Activated naive CD4-positive, alpha-beta T cell treated with anti-CD3 and anti-CD28 coated beads for 36 hours (primary cell): ENCODE measurements at regions not wholly inside any gene's neighbourhood (a gene's known extent, or its start where the extent isn't known, plus 50 kb on each side); places are given as distances from the start of the nearest gene placed in this dataset.

Source experiments
- CTCF ChIA-PET: fragments of 350-600 bp; sonication (Branson Sonifier 250); formaldehyde crosslinking; loops from one replicate; lab custom pipeline; 2021; ENCODE audit warnings: antibody characterized with exemption; lab: Charles Lee
- DNase-seq: peaks from one replicate; pipeline ENCODE4 v3.0.0-alpha.2; 2020
- H3K27ac Mint-ChIP-seq: one replicate; pipeline ENCODE4 v1.8.0; 2021; ENCODE audit warnings: mild to moderate bottlenecking, mixed read lengths
- H3K27me3 Mint-ChIP-seq: one replicate; pipeline ENCODE4 v1.8.0; 2021; ENCODE audit warnings: low read depth, mixed read lengths
- H3K36me3 Mint-ChIP-seq: one replicate; pipeline ENCODE4 v1.8.0; 2021; ENCODE audit warnings: low read depth, mixed read lengths
- H3K4me1 Mint-ChIP-seq: one replicate; pipeline ENCODE4 v1.8.0; 2021; ENCODE audit warnings: low read depth, mixed read lengths
- H3K4me3 Mint-ChIP-seq: one replicate; pipeline ENCODE4 v1.8.0; 2021; ENCODE audit warnings: mild to moderate bottlenecking, moderate library complexity, mixed read lengths
- H3K9me3 Mint-ChIP-seq: one replicate; pipeline ENCODE4 v1.8.0; 2021; ENCODE audit warnings: mixed read lengths
- intact Hi-C: fragments of 100-400 bp; cut with micrococcal nuclease; formaldehyde crosslinking; loops from one replicate; pipeline ENCODE4 v1.15.1; 2023

- CTCF ChIA-PET = interaction anchor here (0.9 kb wide), 1 partner anchor 21 kb away, joined by 3 read pairs; no protein-coding TSS in a partner anchor
- Mint-ChIP-seq H3K27ac (no peak overlapping the region), H3K27me3 (no peaks in the 10 kb centered on the region), H3K9me3 (peaks cover 15% of the 10 kb centered on the region), H3K4me3 (no peak overlapping the region), H3K4me1 (peaks cover 53% of the 10 kb centered on the region), H3K36me3 (peaks cover 12% of the 10 kb centered on the region)
- DNase-seq = peak; percentile 31
- intact Hi-C loops = no loop called here
These were observed 361.0 kb downstream of the SHQ1 start for GRCh38 chr3:72487078-72487765.

GRCh38 chr3:72485641-72486040 lies 362.6 kb downstream of the SHQ1 start:
- CTCF ChIA-PET = no interaction called here
- Mint-ChIP-seq H3K9me3 (peaks cover 15% of the 10 kb centered on the region), H3K4me3 (no peak overlapping the region), H3K27me3 (no peaks in the 10 kb centered on the region), H3K4me1 (peaks cover 68% of the 10 kb centered on the region), H3K36me3 (peaks cover 12% of the 10 kb centered on the region), H3K27ac (peak overlapping the region; percentile 84)
- intact Hi-C loops = no loop called here
- no peak for DNase-seq

GRCh38 chr3:72483554-72484104 lies 364.6 kb downstream of the SHQ1 start:
- H3K4me1 Mint-ChIP-seq = peaks cover 75% of the 10 kb centered on the region
- peak overlapping the region; percentile 88 for H3K27ac Mint-ChIP-seq
- intact Hi-C loops = loop anchor here (1.0 to 5.0 kb wide), 18 partner anchors 10 to 606 kb away; partner anchors contain the start of gene SHQ1
- DNase-seq = no peak
- peaks cover 12% of the 10 kb centered on the region for H3K36me3 Mint-ChIP-seq
- H3K4me3 Mint-ChIP-seq = no peak overlapping the region
- peaks cover 22% of the 10 kb centered on the region for H3K9me3 Mint-ChIP-seq
- CTCF ChIA-PET = interaction anchor here (1.2 kb wide), 1 partner anchor 147 kb away, joined by 3 read pairs; no protein-coding TSS in a partner anchor
- no peaks in the 10 kb centered on the region for H3K27me3 Mint-ChIP-seq

GRCh38 chr3:72482589-72483321 lies 365.5 kb downstream of the SHQ1 start:
- Mint-ChIP-seq H3K4me1 (peaks cover 68% of the 10 kb centered on the region), H3K36me3 (peaks cover 12% of the 10 kb centered on the region), H3K27ac (peak overlapping the region; percentile 88), H3K9me3 (peaks cover 22% of the 10 kb centered on the region), H3K4me3 (peak overlapping the region; percentile 4), H3K27me3 (no peaks in the 10 kb centered on the region)
- intact Hi-C loops = loop anchor here (1.0 to 5.0 kb wide), 16 partner anchors 9 to 605 kb away; partner anchors contain the start of gene SHQ1
- CTCF ChIA-PET = interaction anchor here (0.7 to 1.0 kb wide), 3 partner anchors 11 to 24 kb away, joined by 3 to 5 read pairs (median 4); no protein-coding TSS in a partner anchor
- DNase-seq = peak; percentile 96

GRCh38 chr3:72481542-72481941 lies 366.7 kb downstream of the SHQ1 start:
- peak; percentile 51 for DNase-seq
- Mint-ChIP-seq H3K4me3 (no peak overlapping the region), H3K27me3 (no peaks in the 10 kb centered on the region), H3K36me3 (peaks cover 12% of the 10 kb centered on the region), H3K4me1 (peaks cover 65% of the 10 kb centered on the region), H3K27ac (peak overlapping the region; percentile 80), H3K9me3 (peaks cover 22% of the 10 kb centered on the region)
- intact Hi-C loops = loop anchor here (5.0 kb wide), 1 partner anchor 604 kb away; no protein-coding TSS in a partner anchor
- CTCF ChIA-PET = no interaction called here

- CTCF ChIA-PET = interaction anchor here (0.8 kb wide), 1 partner anchor 125 kb away, joined by 3 read pairs; no protein-coding TSS in a partner anchor
- Mint-ChIP-seq H3K27me3 (no peaks in the 10 kb centered on the region), H3K9me3 (peaks cover 15% of the 10 kb centered on the region), H3K4me3 (no peak overlapping the region), H3K36me3 (peaks cover 5% of the 10 kb centered on the region), H3K27ac (peak overlapping the region; percentile 48), H3K4me1 (peaks cover 66% of the 10 kb centered on the region)
- DNase-seq = no peak
- intact Hi-C loops = loop anchor here (5.0 kb wide), 1 partner anchor 603 kb away; no protein-coding TSS in a partner anchor
These were observed 367.9 kb downstream of the SHQ1 start for GRCh38 chr3:72480366-72480765.

- no peaks in the 10 kb centered on the region for H3K27me3 Mint-ChIP-seq
- intact Hi-C loops = loop anchor here (5.0 kb wide), 1 partner anchor 602 kb away; no protein-coding TSS in a partner anchor
These were observed 368.5 kb downstream of the SHQ1 start for GRCh38 chr3:72479651-72480215.

GRCh38 chr3:72476139-72476483 lies 372.1 kb downstream of the SHQ1 start:
- peaks cover 49% of the 10 kb centered on the region for H3K4me1 Mint-ChIP-seq
- CTCF ChIA-PET = interaction anchor here (0.7 kb wide), 1 partner anchor 538 kb away, joined by 3 read pairs; no protein-coding TSS in a partner anchor
- no peak for DNase-seq
- H3K9me3 Mint-ChIP-seq = peaks cover 7% of the 10 kb centered on the region
- H3K27me3 Mint-ChIP-seq = no peaks in the 10 kb centered on the region
- H3K27ac Mint-ChIP-seq = no peak overlapping the region
- intact Hi-C loops = no loop called here
- peaks cover 1% of the 10 kb centered on the region for H3K36me3 Mint-ChIP-seq
- H3K4me3 Mint-ChIP-seq = no peak overlapping the region

More at GRCh38 chr3:72479651-72480215, 368.5 kb downstream of the SHQ1 start:
- Mint-ChIP-seq H3K4me1 (peaks cover 65% of the 10 kb centered on the region), H3K27ac (no peak overlapping the region), H3K4me3 (no peak overlapping the region), H3K9me3 (peaks cover 9% of the 10 kb centered on the region), H3K36me3 (no peaks in the 10 kb centered on the region)
- CTCF ChIA-PET = no interaction called here
- DNase-seq = no peak

- Mint-ChIP-seq H3K27me3 (no peaks in the 10 kb centered on the region), H3K9me3 (peaks cover 7% of the 10 kb centered on the region), H3K4me3 (no peak overlapping the region), H3K4me1 (peaks cover 43% of the 10 kb centered on the region), H3K36me3 (peaks cover 1% of the 10 kb centered on the region), H3K27ac (peak overlapping the region; percentile 46)
- intact Hi-C loops = no loop called here
- DNase-seq = peak; percentile 18
- CTCF ChIA-PET = interaction anchor here (0.6 to 0.7 kb wide), 2 partner anchors 135 to 538 kb away, joined by 3 read pairs; no protein-coding TSS in a partner anchor
These were observed 372.7 kb downstream of the SHQ1 start for GRCh38 chr3:72475258-72476138.

- CTCF ChIA-PET = no interaction called here
- intact Hi-C loops = no loop called here
- H3K27me3 Mint-ChIP-seq = no peaks in the 10 kb centered on the region
- no peak overlapping the region for H3K4me3 Mint-ChIP-seq
- peak overlapping the region; percentile 46 for H3K27ac Mint-ChIP-seq
- peaks cover 1% of the 10 kb centered on the region for H3K36me3 Mint-ChIP-seq
- H3K9me3 Mint-ChIP-seq = peaks cover 1% of the 10 kb centered on the region
- H3K4me1 Mint-ChIP-seq = peaks cover 36% of the 10 kb centered on the region
- DNase-seq = peak; percentile 22
These were observed 373.5 kb downstream of the SHQ1 start for GRCh38 chr3:72474775-72475174.

- no peak overlapping the region for H3K4me3 Mint-ChIP-seq
- peaks cover 36% of the 10 kb centered on the region for H3K4me1 Mint-ChIP-seq
- H3K27ac Mint-ChIP-seq = peak overlapping the region; percentile 17
- CTCF ChIA-PET = interaction anchor here (0.6 to 0.8 kb wide), 3 partner anchors 128 to 981 kb away, joined by 3 read pairs; no protein-coding TSS in a partner anchor
- peaks cover 1% of the 10 kb centered on the region for H3K36me3 Mint-ChIP-seq
- no peaks in the 10 kb centered on the region for H3K27me3 Mint-ChIP-seq
- intact Hi-C loops = loop anchor here (1.0 kb wide), 3 partner anchors 10 to 48 kb away; no protein-coding TSS in a partner anchor
- DNase-seq = no peak
- no peaks in the 10 kb centered on the region for H3K9me3 Mint-ChIP-seq
These were observed 375.1 kb downstream of the SHQ1 start for GRCh38 chr3:72473156-72473555.
